Fibroblast of gingiva (primary cell): ENCODE measurements at regions not wholly inside any gene's neighbourhood (a gene's known extent, or its start where the extent isn't known, plus 50 kb on each side); places are given as distances from the start of the nearest gene placed in this dataset.
"Not testable (repeated sequence)": the region's sequence is repeated elsewhere in the genome, so short reads cannot be mapped to it uniquely, and the experiment has no call there.

Experiments
- DNase-seq: peaks from one replicate; pipeline ENCODE4 v3.0.0-alpha.2; 2011; ENCODE audit warnings: low read depth

DNA sequence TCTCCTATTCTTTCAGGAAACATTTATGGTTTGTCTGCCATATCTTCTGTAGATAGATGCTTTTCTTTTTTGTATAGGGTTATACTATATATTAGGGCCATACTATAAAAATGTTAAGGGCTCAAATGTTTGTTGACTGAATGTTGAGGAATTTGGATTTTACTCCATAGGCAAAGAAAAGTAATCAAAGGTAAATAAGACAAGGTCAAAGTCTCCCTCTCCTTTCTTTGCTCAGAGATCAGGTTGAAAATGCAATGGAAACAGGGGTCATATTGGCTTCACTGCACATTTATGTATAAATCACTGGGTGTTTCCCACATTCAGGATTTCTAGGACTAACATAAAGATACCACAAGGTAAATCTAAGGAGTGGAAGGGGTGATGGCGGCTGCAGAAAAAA, 291.4 kb upstream of the FZD8 start:
- no peak for DNase-seq

DNA sequence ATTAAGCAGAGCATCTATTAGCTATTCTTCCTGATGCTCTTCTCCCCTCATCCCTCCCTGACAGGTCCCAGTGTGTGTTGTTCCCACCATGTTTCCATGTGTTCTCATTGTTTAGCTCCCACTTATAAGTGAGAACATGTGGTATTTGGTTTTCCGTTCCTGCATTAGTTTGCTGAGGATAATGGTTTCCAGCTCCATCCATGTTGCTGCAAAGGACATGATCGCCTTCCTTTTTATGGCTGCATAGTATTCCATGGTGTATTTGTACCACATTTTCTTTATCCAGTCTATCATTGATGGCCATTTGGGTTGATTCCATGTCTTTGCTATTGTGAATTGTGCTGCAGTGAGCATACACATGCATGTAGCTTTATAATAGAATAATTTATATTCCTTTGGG, 287.9 kb upstream of the FZD8 start:
- DNase-seq: not testable (repeated sequence)

DNA sequence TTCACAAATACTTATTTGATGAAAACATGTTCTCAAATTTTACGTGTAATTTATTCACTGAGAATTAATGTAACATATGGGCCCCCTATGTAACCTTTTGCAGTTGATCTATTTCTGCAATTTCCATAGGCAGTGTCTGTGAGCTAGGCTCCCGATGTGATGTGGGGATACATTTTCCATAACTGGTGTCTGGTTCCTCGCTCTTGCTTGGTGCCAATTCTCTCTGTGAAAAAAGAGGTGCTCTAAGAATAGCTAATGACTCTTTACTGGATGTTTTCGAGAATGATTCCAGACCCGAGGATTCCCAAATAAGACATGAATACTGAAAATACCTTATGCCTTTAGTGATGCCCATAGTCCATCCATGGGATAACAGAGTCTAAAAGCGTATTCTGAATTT, 286.7 kb upstream of the FZD8 start:
- DNase-seq: no peak

DNA sequence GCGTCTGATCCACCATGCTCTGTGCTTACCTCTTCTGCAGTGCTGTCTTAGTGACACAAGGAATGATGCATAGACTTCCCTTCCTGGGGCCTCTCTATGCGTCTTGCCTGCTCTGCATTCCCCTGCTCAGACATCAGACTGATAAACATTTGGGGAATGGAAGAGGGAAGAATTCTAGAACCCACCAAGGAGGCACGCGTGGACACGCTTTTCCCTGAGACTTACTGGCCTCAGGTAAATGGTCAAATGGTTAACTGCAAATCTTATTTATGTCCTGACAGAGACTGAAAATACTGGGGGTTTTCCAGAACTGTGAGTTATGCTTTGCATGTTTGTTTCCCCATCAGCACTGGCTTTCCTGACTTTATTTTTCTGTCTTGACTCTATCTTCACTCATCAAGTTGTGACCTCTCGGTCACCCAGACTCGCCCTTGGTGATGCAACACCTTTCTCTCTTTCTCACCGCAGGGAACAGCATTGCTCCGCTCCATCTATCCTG, 285.9 kb upstream of the FZD8 start:
- DNase-seq: no peak

DNA sequence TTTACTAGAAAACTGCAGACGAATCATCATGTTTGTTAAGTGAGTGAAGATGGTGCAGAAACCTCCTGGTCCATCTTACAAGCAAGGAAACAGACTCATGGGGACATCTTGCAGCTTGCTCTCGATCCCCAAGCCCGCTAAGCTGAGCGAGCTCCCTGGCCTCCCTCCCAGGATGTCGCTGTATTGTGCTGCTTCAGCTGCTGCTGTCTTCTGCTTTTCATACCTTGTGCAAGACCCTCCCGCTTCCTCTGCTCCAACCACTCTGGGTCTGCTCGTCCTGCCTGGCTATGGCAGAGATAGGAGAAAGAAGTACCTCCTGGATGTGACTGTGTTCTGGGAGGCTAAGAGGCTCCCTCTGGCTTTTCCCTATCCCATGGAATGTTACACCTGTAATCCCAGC, 285.2 kb upstream of the FZD8 start:
- no peak for DNase-seq

DNA sequence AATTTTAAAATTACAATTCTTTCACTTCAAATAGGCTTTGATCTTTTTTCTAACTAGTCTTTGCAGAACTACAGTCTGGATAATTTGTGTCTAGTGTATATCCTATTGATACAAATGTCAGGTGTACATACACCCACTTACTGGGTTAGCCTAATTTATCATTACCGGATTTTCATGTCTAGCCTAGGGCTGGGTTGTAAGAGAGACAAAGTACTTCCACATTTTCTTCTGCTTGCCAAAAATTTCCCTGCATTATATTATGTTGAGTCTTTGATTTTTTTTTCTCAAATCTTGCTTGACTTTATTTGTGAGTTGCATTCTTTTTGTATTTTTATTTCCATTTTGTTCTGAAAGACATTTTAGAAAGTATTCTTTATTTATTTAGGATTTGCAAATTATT, 284.8 kb upstream of the FZD8 start:
- no peak for DNase-seq

DNA sequence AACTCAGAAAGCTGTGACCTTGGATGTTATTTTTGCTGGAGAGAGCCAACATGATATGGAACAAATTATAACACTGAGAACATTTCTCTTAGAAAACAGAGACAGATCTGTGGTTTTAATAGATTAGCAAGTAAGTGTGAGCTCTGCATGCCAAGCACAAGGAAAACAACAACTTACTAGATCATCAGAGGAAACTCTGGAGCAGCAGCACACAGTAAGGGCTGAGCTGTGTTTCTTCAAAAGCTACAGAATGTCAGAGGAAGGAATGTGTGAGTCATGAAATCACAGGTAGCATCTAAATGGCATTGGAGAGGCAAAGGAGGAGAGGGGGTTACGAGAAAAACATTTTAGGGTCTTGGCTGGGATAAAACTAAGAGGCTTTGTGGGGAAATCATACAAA, 283.4 kb upstream of the FZD8 start:
- no peak for DNase-seq

DNA sequence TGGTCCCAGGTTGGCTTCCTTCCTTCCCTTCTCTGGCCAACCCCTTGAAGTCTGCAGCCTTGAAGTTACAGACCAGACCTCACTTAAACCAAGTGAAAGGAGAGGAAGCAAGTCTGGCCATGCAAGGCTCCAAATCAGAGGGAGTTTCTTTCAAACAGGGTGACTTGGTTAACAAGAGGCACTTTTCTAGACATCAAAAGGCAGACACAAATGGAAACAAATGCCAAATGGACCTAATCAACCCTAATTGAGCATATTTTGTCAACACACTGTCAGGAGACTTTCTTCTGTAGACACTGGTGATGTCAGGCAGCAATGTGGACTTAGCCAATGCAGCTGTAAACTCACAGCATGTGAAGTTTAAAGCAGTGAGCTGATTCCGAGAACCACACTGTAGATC, 282.7 kb upstream of the FZD8 start:
- no peak for DNase-seq

DNA sequence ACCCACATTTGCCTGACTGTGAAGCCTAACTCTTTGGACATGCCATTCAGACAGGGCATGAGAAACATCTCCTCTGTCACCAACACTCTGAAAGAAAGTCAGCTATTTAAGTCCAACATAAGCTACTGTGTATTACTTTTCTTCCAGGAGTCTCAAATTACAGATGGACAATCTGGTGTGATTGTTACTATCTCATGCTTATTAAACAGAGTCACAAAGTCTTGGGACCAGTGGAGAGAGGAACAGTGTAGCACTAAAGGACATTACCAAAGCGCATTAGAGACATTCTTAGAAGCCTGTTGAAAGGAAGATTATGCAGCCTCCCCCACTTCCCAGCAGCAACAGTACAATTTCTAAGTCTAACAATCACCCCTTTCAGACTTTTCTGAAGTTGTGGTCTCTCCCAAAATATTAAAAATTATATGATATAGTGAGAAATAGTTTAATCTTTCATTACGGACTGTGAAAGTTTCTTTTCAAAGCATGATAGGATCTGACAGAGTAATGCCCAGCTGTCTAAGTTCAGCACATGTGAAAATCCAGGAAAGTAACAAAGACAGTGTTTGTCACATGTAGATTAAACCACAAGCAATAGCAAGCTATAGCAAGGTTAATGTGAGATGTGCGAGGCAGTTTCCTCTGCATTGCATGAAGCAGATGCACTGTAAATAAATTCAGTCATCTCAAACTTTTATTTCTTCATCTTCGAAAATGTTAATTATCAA, 280.9 kb upstream of the FZD8 start:
- no peak for DNase-seq

DNA sequence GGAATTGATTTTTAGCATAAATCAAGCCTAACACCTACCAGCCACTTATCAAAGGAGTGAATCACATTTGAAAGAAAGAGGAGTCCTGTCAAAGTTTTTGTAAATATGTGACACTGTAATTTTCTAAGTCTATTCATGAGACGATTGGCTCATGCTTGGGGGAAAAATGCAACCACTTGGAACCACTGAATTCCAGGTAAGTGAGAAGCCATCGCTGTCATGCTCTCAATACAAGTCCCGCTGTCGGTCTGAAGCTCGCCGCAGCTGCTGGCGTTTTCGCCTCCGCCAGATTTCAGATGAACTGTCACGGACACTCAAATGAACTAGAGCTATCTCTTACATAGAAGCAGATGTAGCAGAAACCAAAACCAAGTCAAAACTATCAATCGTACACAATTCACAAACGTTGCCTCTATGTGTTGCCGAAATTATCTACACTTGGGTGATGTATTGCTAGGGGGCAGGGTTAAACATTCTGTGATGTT, 279.8 kb upstream of the FZD8 start:
- no peak for DNase-seq

DNA sequence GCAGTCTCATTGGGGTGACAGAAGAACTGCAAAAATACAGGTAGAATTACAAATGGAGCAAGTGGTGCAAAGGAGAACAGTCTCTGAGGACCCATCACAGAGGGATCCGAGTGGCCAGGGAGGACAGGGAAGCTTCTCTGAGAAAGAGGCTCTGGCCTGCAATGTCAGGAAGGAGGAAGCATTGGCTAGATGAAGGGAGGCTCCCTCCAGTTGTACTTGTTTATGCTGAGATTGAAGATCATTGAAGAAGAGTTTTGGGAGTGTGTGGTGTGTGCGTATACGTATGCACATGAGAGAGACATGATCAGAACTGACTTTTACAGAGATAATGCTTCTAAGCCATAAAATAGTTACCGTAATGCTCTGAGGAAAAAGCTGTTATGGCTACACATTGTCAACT, 274.7 kb upstream of the FZD8 start:
- no peak for DNase-seq

DNA sequence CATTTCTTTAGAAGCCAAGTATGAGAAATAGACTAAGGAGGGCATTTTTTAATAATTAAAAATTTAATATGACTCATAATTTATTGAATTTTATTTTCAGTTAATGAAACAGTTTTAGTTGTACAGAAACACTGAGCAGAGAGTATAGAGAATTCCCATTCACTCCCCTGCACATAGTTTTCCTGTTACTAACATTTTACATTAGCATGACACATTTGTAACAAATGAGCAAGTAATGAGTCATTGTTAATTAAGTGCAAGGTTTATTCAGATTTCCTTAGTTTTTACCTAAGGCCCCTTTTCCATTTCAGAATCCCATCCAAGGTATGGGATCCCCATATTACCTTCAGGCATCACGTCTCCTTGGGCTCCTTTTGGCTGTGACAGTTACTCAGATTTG, 271.5 kb upstream of the FZD8 start:
- no peak for DNase-seq

DNA sequence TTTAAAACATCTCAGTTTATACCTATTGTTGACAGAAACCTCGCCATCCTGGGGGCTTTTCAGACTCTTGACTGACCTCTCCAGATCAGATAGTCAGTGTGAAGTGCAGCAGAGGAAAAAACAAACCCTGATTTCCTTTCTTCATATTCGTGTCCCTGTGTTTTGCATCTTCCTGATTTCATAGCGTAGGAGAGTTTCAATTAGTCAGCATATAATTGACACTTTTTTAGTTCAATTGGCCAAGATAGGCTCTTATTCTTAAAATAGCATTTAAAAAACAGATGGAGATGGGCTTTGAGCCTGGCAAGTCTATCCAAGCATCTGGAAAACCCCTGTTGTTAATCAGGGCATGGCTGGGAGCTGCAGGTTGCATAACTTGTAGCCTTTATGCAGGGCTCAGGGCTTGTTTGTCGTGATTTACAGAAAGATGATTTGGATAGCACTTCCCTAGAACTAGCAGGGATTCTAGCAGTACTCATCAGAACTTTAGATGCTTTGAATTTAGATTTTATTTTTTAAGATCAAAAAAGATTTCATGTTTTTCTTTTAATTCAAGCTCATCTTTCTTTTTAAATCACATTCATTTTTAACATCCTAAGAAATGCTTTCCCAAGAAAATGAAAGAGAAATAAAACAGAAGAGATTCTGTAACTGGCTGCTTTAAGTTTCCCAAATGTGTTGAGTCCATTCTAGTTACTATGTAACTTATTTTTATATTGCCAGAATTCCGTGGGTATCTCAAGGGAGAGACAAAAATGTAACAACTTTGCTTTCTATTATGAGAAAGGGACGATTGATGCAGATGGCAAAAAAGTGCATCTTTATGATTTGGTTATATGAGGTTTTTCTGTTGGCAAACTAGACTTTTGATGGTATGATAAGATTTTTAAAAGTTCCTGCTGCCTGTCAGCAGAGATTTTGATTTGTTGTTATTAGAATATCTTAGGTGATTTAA, 270.8 kb upstream of the FZD8 start:
- peak; percentile 75 for DNase-seq

DNA sequence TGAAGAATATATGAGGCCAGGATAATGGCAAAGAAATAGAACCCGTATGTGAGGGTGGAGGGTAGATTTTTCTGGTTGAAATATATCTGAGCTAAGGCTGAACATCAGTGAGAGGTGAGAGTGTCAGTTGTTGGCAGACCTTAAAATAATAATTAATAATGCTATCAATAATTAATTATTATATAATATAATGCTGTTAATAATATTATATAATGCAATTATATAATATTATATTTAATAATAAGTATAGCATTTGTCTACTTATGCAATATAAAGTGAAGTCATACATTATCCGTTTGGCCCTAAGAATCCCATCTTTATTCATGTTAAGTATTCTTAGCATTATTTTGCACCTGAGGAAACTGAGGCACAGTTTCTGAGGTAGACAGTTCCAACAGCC, 269.9 kb upstream of the FZD8 start:
- DNase-seq: no peak

DNA sequence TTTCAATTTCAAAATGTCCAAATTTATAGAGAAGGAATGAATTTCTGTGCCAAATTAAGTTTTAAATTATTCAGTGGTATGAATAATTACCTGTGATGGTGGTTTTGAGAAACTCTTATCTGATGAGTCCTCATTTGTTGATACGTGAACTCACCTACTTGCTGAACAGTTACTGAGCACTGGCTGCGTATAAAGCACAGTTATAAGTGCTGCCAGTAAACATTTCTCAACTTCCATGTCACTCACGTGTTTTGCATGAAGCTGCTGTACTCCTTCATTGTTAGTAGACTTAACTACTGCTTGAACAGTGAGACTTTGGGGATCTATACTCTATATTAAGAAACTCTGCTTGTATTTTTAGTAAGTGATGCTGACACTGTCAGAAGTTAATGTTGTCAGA, 269.1 kb upstream of the FZD8 start:
- DNase-seq: no peak

DNA sequence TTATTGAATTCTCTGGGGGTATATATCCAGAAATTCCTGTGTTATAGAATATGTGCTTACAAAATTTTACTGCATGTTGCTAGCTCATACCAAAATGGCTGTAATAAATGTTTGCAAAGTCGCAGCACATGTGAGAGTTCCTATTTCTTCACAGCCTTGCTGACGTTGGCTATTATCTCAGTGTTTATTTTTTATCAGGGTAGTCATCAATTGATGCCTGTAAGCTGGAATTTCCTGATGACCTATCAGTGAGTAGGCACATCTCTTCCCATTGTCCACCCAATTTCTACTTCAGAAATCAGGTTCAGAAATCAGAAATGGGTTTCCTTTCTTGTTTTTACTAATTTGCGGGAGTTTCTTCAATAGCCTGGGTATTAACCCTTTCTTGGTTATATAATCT, 268.1 kb upstream of the FZD8 start:
- peak; percentile 60 for DNase-seq

DNA sequence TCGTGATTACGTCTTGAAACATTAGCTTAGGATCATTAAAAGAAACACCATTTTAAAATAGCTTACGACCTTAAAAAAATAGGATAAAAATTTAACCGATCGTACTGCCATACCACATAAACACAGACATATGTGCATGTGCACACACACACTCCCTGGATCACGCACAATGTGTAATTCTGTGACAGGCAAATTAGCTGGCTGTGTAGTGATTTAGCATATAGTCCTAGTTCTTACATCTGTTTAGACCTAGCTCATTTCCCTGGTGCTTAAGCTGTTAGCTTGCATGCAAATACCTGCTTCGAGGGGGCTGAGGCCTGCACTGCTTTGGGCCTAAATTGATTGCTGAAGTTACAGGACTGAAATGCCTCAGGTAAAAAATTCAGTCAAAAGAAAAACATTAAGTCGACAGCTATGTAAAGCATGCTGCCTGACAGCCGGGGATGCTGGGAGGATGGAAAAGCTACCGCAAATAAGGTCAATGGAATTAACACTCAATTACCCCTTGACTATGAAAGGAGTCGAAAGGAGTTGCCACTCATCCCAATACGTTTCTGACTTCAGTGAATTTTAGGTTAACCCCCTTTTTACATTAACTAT, 267.1 kb upstream of the FZD8 start:
- DNase-seq: no peak

DNA sequence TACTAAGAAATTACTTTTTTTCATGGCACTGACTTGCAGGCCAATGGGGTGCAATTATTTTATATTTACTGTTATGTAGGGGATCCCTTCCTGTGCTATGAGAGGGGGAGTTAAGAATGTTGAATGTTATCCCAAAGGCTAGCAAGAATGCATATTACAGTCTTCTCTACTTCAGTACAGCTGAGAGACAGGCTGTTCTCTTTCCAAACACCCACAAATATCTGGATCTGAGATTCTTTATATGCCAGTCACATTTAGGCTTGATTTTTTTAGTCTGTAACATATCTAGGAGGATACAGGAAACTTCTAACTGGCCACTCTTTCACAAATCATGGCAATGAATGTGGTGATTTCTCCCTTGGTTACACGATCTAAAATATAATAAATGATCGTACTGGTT, 266.4 kb upstream of the FZD8 start:
- no peak for DNase-seq

DNA sequence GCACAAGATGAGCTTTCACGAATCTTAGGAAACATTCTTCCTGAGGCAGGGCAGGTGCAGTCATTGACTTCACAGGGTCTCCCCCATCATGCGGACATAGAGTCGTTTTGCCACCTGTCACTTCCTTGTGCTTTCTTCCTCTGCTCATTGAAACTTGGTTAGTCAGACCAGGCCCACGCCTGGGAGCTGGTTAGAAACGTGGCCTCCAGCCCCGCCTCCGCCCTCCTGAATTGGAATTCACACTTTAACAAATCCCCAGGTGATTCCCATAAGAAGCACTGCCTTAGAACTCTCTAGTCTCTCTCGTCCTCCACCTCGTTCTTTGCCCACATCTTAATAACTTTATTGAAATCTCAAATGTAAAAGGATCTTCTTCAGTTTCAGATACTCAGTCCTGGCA, 265.5 kb upstream of the FZD8 start:
- no peak for DNase-seq

DNA sequence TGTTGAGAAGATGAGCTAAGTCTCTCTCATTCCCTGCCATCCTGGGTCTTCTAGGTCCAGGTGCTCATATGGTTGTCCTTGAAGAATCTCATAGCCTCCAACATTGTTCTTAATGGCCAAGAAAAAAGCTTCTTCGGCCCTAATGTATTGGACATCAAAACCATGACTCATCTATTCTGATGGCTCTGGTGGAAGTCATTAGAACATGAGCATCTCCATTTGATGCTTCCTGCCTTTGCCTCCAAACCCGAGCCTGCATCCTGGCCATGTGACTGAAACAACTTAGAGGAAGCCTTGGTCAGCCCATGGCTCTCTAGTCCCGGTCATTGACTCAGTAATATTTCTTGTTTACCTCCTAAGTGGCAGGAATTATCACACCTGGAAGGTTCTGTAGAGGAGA, 264.1 kb upstream of the FZD8 start:
- DNase-seq: no peak

DNA sequence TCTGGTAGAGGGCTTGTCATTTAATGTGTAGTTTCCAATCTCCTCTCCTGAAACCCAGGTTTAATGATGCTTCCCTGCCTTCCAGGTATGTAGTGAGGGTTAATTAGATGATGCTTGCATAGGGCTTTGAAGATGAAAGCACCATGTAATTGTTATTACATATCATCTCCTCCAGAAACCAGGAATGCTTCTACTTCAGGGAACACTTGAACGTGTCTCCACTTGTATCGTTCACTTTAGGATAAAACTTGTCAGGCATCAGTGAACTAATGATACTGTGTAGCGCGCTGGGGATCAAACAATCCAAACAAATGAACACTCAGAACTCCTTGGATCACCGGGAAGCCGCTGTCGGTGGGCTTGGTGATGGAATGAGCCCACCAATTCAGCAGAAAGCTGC, 260.9 kb upstream of the FZD8 start:
- no peak for DNase-seq

DNA sequence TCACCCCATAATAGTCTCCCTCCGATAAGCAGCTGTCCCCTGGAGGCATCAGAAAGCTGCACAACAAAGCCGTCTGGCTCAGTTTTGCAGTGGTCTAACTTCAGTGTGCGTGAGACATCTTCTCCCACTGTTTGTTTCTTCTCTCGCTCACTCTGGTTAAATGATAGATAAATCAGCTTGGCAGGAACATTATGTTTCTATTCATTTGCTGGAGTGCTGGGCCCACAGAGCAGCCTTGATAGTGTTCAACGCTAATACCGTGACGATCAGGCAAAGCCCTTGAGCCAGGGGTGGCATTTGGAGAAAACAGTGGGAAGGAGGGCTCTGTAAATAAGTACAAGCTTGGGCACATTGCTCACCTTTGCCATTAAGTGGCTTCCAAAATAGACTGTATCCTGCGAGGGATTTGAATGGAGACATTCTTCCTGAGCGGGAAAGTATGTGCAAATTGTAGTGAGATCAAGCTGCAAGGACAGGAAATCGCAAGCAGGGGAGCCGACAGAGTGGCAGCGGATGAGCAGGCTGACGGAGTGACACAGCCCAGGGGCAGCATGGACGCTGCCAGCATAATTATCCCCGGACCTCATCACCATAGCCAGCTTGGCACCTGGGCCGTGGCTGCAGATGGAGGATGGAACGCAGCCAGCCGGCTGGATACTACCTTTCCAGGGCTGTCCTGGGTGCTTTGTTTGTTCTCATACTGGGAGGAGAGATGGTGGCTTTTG, 256.8 kb upstream of the FZD8 start:
- DNase-seq: no peak
